Adrenal gland (tissue), 5 donors: ENCODE measurements at regions not wholly inside any gene's neighbourhood (a gene's known extent, or its start where the extent isn't known, plus 50 kb on each side); places are given as distances from the start of the nearest gene placed in this dataset.

ENCODE experiments used
- CTCF ChIP-seq, 6 experiments: fragments of 450-650 bp in 4 of 6; fragments of 200-600 bp in 2 of 6; sonication (generic) in 1 of 6; IDR thresholded peaks; 1 replicate in 5 of 6; 2 replicates in 1 of 6; pipeline versions ENCODE4 v1.5.1 to v1.8.0; 2016 to 2021; ENCODE audit warnings: antibody characterized with exemption in 6 of 6, mild to moderate bottlenecking in 2 of 6, moderate library complexity in 1 of 6
- POLR2A ChIP-seq, 2 donors: fragments of 450-650 bp; IDR thresholded peaks; one replicate each; pipeline ENCODE4 v1.6.1; 2017; ENCODE audit warnings: antibody characterized with exemption in 2 of 2, mild to moderate bottlenecking in 2 of 2, moderate library complexity in 1 of 2
- donor health status: DM: no; HTN: no; CAD: no.

DNA sequence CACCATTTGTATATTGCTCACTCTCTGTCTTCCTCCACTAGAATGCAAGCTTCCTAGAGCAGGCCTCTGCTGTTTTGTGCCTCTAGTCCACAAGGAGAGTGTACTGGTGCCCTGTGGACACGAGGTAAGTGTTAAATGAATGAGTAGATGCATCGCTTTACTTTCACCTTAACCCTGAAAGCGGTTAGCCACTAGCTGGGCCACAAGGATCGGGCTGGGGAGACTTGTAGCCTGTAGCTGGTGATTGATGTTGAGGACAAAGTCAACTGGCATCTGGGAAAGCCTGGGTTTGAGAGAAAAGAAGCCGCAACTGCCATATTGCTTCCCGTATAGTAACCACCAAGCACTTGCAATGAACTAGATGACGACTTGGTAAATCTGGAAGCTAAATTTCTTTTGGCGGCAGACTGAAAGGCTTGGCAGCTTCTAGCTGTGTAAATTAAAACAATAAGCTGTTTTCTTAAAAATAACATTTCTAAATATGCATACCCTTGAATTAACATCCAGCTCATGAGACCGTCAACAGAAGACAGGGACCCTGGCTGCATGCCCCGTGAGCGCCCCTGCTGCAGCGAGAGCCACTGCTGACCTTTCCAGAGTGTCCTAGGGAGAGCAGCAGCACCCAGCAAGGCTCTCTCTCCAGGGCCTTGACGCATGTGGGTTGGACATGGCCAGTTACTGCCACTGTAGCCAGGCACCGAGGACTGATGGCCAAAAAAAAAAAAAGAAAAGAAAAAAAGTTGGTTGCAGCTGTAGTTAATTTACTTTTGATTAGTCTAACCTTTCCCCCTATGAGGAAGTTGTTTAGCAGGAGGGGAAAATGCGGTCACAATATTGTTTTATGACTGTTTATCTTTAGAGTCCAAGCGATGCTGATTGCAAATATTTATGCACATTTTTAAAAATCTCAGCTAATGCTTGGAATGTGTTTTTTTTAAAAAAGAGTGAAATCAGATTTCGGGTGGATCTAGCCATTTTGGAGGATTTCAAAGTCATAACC, 315.1 kb downstream of the TFAP2C start:
- TF ChIP-seq CTCF (IDR thresholded peaks at IDR 0.05) (no peak), POLR2A (IDR thresholded peaks at IDR 0.05) (no peak)
